Keratinocyte (primary cell): ENCODE measurements at regions not wholly inside any gene's neighbourhood (a gene's known extent, or its start where the extent isn't known, plus 50 kb on each side); places are given as distances from the start of the nearest gene placed in this dataset.

ENCODE experiments used
- EZH2 ChIP-seq: IDR thresholded peaks from one replicate; pipeline ENCODE4 v1.6.1; 2012; ENCODE audit warnings: inconsistent platforms, mild to moderate bottlenecking, low read length, moderate library complexity
- TF ChIP-seq, protein P1 (sequence below), 3 experiments: IDR thresholded peaks in 1 of 3; conservative IDR thresholded peaks in 1 of 3; optimal IDR thresholded peaks in 1 of 3; 2 replicates in 2 of 3; 3 replicates in 1 of 3; pipeline versions ENCODE3 to v1.5.1; 2011; ENCODE audit warnings: low read length in 3 of 3, mild to moderate bottlenecking in 3 of 3, moderate library complexity in 2 of 3, control low read depth in 1 of 3, inconsistent platforms in 1 of 3; ENCODE audit not compliant: insufficient read depth in 2 of 3; ENCODE audit errors: extremely low read depth in 1 of 3

DNA sequence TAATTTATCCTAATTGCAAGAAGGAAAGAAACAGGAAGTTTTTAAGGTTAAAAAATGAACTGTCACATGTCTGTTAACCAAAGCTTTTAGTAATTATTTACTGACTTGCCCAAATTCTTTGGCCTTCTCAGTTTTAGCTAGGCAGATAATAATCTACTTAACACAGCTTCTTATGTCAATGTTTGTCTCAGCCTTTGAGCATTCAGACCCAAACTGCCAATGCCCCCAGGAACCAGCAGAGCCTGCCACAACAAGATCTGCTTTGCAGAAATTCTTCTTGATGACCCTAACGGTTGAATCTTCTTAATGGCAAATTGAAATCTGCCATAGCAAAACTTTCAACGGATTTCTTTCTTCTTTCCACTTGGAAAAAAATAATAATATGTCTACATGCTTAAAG, 792.4 kb upstream of the ADGRL2 start:
- TF ChIP-seq, protein P1, sequence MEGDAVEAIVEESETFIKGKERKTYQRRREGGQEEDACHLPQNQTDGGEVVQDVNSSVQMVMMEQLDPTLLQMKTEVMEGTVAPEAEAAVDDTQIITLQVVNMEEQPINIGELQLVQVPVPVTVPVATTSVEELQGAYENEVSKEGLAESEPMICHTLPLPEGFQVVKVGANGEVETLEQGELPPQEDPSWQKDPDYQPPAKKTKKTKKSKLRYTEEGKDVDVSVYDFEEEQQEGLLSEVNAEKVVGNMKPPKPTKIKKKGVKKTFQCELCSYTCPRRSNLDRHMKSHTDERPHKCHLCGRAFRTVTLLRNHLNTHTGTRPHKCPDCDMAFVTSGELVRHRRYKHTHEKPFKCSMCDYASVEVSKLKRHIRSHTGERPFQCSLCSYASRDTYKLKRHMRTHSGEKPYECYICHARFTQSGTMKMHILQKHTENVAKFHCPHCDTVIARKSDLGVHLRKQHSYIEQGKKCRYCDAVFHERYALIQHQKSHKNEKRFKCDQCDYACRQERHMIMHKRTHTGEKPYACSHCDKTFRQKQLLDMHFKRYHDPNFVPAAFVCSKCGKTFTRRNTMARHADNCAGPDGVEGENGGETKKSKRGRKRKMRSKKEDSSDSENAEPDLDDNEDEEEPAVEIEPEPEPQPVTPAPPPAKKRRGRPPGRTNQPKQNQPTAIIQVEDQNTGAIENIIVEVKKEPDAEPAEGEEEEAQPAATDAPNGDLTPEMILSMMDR (optimal IDR thresholded peaks at IDR 0.05 in 1 of 3, IDR thresholded peaks at IDR 0.05 in 1 of 3, conservative IDR thresholded peaks at IDR 0.05 in 1 of 3; ENCODE audit: extremely low read depth in 1 of 3, insufficient read depth in 2 of 3, low read length in 3 of 3), result no peak
- no peak for TF ChIP-seq EZH2
